ENCODE measurements at regions not wholly inside any gene's neighbourhood (a gene's known extent, or its start where the extent isn't known, plus 50 kb on each side); places are given as distances from the start of the nearest gene placed in this dataset.

- no peak for TF ChIP-seq ZNF280B (CRISPR knock-in tag; IDR thresholded peaks at IDR 0.05)
- no peak for TF ChIP-seq ELF4 (CRISPR knock-in tag; IDR thresholded peaks at IDR 0.05)
- TF ChIP-seq CBFA2T3 (IDR thresholded peaks at IDR 0.05): no peak
- TF ChIP-seq USF2 (CRISPR knock-in tag; IDR thresholded peaks at IDR 0.05): no peak
- no peak for TF ChIP-seq SMAD1 (IDR thresholded peaks at IDR 0.05; ENCODE audit: low read depth, low read length, partially characterized antibody)
- TF ChIP-seq PRPF4 (IDR thresholded peaks at IDR 0.05; ENCODE audit: insufficient read depth, low read depth, low read length, poor library complexity, severe bottlenecking): no peak
Observed at GRCh38 chr2:184270660-184271059, 327.7 kb upstream of the ZNF804A start (continued).

- H3K9me1 ChIP-seq (ENCODE audit: control insufficient read depth, insufficient read depth, low read length): no peaks in the 10 kb centered on the region
- intact Hi-C loops (cut with micrococcal nuclease) (no loop called here), in situ Hi-C loops (cut with MboI) (no loop called here)
- H3K79me2 ChIP-seq (ENCODE audit: control insufficient read depth, insufficient read depth, low read length): no peaks in the 10 kb centered on the region
- TF ChIP-seq HMBOX1 (IDR thresholded peaks at IDR 0.05) (peak; percentile 54; the same call in 1 of the 2 replicates), C11orf30 (IDR thresholded peaks at IDR 0.05; ENCODE audit: low read depth) (peak; percentile 27; the same call in 1 of the 2 replicates), NFE2 (IDR thresholded peaks at IDR 0.05; ENCODE audit: low read depth) (peak; percentile 64), ZC3H4 (CRISPR knock-in tag; IDR thresholded peaks at IDR 0.05; ENCODE audit: borderline replicate concordance) (no peak), MAFG (tag; conservative IDR thresholded peaks at IDR 0.05) (peak; percentile 74), ZNF316 (IDR thresholded peaks at IDR 0.05) (peak; percentile 54), MEF2A (IDR thresholded peaks at IDR 0.05; ENCODE audit: control insufficient read depth, low read depth, low read length) (0 out of 2 replicates have a peak, but pooled peaks have one; percentile 53), DLX4 (CRISPR knock-in tag; IDR thresholded peaks at IDR 0.05) (no peak)
- WGBS (ENCODE audit: insufficient coverage, low coverage, missing lambda C conversion rate): 0% methylated on average over 1 of the region's 1 CpG
- no peaks in the 10 kb centered on the region for H3K36me3 ChIP-seq (ENCODE audit: control insufficient read depth, insufficient read depth, low read length)
- H3K4me3 ChIP-seq: no peak overlapping the region
- H3K4me1 ChIP-seq (replicated peaks in 1 of 2; ENCODE audit: control insufficient read depth in 2 of 2, insufficient read depth in 2 of 2, low read length in 2 of 2): no peaks in the 10 kb centered on the region; a peak in 1 of 5 replicates
- no peak overlapping the region for H3K9ac ChIP-seq (ENCODE audit: insufficient read depth in 1 of 2, low read depth in 2 of 2, low read length in 2 of 2)
- no peak for FAIRE-seq
- peak in 2 of 4 experiments; percentile 7 to 9 for DNase-seq (ENCODE audit: extremely low read depth in 1 of 4, low spot score in 3 of 4)
- no peaks in the 10 kb centered on the region for H4K20me1 ChIP-seq (replicated peaks; ENCODE audit: control insufficient read depth, insufficient read depth, low read length)
- peak; percentile 64 for ATAC-seq
- peak overlapping the region; percentile 23; the same call in 1 of the 3 replicates for H3K27ac ChIP-seq (ENCODE audit: extremely low read depth, low read depth, low read length)
- H3K9me3 ChIP-seq (replicated peaks; ENCODE audit: control insufficient read depth, insufficient read depth, low read depth, low read length): no peaks in the 10 kb centered on the region
- POLR2A ChIA-PET: no interaction called here
- 0 out of 2 replicates have a peak overlapping the region, but pooled peaks have one; percentile 3 for H2AFZ ChIP-seq (ENCODE audit: low read depth, low read length)
- no peaks in the 10 kb centered on the region for H3K27me3 ChIP-seq (ENCODE audit: control insufficient read depth in 2 of 2, insufficient read depth in 2 of 2, low read length in 2 of 2)
- CTCF ChIA-PET (ENCODE audit: low intra/inter-chr PET ratio): no interaction called here
- no peak overlapping the region for H3K4me2 ChIP-seq (ENCODE audit: insufficient read depth, low read length)
- no TSS peak for BruUV-seq (replicated peaks)
Observed at GRCh38 chr2:184272056-184272455, 326.3 kb upstream of the ZNF804A start.
